A549 (cell line): ENCODE measurements at regions not wholly inside any gene's neighbourhood (a gene's known extent, or its start where the extent isn't known, plus 50 kb on each side); places are given as distances from the start of the nearest gene placed in this dataset.
A peak's percentile ranks its signal among the peaks of the same experiment; 100 is the strongest.

Source experiments
- ATAC-seq, 2 experiments: fragments of 200-7000 bp in 1 of 2; fragments of >200 bp in 1 of 2; cut with Nextera tagmentation in 1 of 2; cut with Tn5 transposase in 1 of 2; 3 replicates each; pipeline versions ENCODE4 v1.8.0 to v1.9.1; 2018 to 2020; ENCODE audit warnings: mild to moderate bottlenecking in 1 of 2, moderate library complexity in 1 of 2
- CTCF ChIA-PET: fragments of 300-600 bp; sonication (Branson Sonifier 250); formaldehyde crosslinking; extraction: SDS; loops from one replicate; lab custom pipeline; 2021; ENCODE audit warnings: antibody characterized with exemption, inconsistent platforms; lab: Yijun Ruan, JAX
- POLR2A ChIA-PET: fragments of 350-600 bp; formaldehyde crosslinking; extraction: SDS; loops from one replicate; lab custom pipeline; 2021; ENCODE audit warnings: antibody characterized with exemption, inconsistent platforms; lab: Yijun Ruan, JAX
- DNase-seq, 2 experiments: peaks; one replicate each; pipeline versions ENCODE4 v3.0.0 to v3.0.0-alpha.2; 2011 to 2016; ENCODE audit warnings: low read depth in 1 of 2, low spot score in 1 of 2
- FAIRE-seq: peaks from 2 replicates; lab custom pipeline; 2011; peaks lifted over from hg19 to GRCh38; lab: Jason Lieb, UNC
- H3K27ac ChIP-seq, 2 experiments: fragments of >200 bp; sonication (Bioruptor Twin); formaldehyde crosslinking; 3 replicates each; pipeline ENCODE4 v1.5.1; 2016 to 2017
- H3K4me1 ChIP-seq: fragments of >200 bp; sonication (Bioruptor Twin); formaldehyde crosslinking; 3 replicates; pipeline ENCODE4 v1.6.1; 2016
- H3K4me2 ChIP-seq: fragments of >200 bp; sonication (Bioruptor Twin); formaldehyde crosslinking; 3 replicates; pipeline ENCODE4 v1.6.1; 2016
- H3K4me3 ChIP-seq: fragments of >200 bp; sonication (Bioruptor Twin); formaldehyde crosslinking; 3 replicates; pipeline ENCODE4 v1.5.1; 2016
- H3K9me3 ChIP-seq: fragments of >200 bp; sonication (Bioruptor Twin); formaldehyde crosslinking; 3 replicates; pipeline ENCODE4 v1.6.1; 2016
- BHLHE40 ChIP-seq: IDR thresholded peaks from 2 replicates; pipeline ENCODE4 v1.6.1; 2012; ENCODE audit warnings: low read depth, low read length, inconsistent platforms
- CBX2 ChIP-seq: fragments of 200-600 bp; sonication (generic); IDR thresholded peaks from 2 replicates; pipeline ENCODE4 v1.6.1; 2016; ENCODE audit warnings: low read depth, mild to moderate bottlenecking, borderline replicate concordance
- CBX8 ChIP-seq: fragments of 200-600 bp; sonication (generic); IDR thresholded peaks from 2 replicates; pipeline ENCODE4 v1.6.1; 2016
- CEBPB ChIP-seq, 2 experiments: fragments of >200 bp in 1 of 2; sonication (Bioruptor Twin) in 1 of 2; formaldehyde crosslinking in 1 of 2; IDR thresholded peaks; 2 replicates each; pipeline ENCODE4 v1.6.1; 2012 to 2016
- CHD2 ChIP-seq: fragments of 150-350 bp; IDR thresholded peaks from 2 replicates; pipeline ENCODE4 v1.6.1; 2014; ENCODE audit warnings: low read length; ENCODE audit not compliant: partially characterized antibody
- E2F6 ChIP-seq: IDR thresholded peaks from 2 replicates; pipeline ENCODE4 v1.6.1; 2012; ENCODE audit warnings: low read depth, borderline replicate concordance
- EP300 ChIP-seq, 2 experiments: fragments of >200 bp; sonication (Bioruptor Twin); formaldehyde crosslinking; IDR thresholded peaks; 2 replicates in 1 of 2; 3 replicates in 1 of 2; pipeline ENCODE4 v1.6.1; 2016 to 2017
- FOSB ChIP-seq: fragments of 250-450 bp; sonication (Bioruptor Pico); IDR thresholded peaks from 2 replicates; pipeline ENCODE4 v1.5.0; 2020; ENCODE audit warnings: mild to moderate bottlenecking, moderate library complexity
- FOXS1 ChIP-seq: fragments of 250-450 bp; sonication (Bioruptor Pico); IDR thresholded peaks from 2 replicates; pipeline ENCODE4 v1.5.0; 2020; ENCODE audit warnings: mild to moderate bottlenecking, moderate library complexity
- GATA3 ChIP-seq: IDR thresholded peaks from 2 replicates; pipeline ENCODE4 v1.6.1; 2012; ENCODE audit warnings: borderline replicate concordance
- HES2 ChIP-seq: fragments of >200 bp; sonication (Bioruptor Twin); formaldehyde crosslinking; IDR thresholded peaks from 2 replicates; pipeline ENCODE4 v1.6.1; 2016
- HEYL ChIP-seq: fragments of 250-450 bp; sonication (Bioruptor Pico); IDR thresholded peaks from 2 replicates; pipeline ENCODE4 v1.8.0; 2021; ENCODE audit warnings: mild to moderate bottlenecking, moderate library complexity
- HMGXB4 ChIP-seq: fragments of 250-450 bp; sonication (Bioruptor Pico); IDR thresholded peaks from 2 replicates; pipeline ENCODE4 v1.5.0; 2021; ENCODE audit warnings: mild to moderate bottlenecking, moderate library complexity, borderline replicate concordance
- HOXA7 ChIP-seq: fragments of 250-450 bp; sonication (Bioruptor Pico); IDR thresholded peaks from 2 replicates; pipeline ENCODE4 v1.5.0; 2020; ENCODE audit warnings: mild to moderate bottlenecking, moderate library complexity
- HOXB13 ChIP-seq: fragments of 250-450 bp; sonication (Bioruptor Pico); IDR thresholded peaks from 2 replicates; pipeline ENCODE4 v1.5.0; 2020; ENCODE audit warnings: low read depth, mild to moderate bottlenecking, moderate library complexity
- JUNB ChIP-seq: fragments of >200 bp; sonication (Bioruptor Twin); formaldehyde crosslinking; IDR thresholded peaks from 2 replicates; pipeline ENCODE4 v1.6.1; 2016
- MAFK ChIP-seq: fragments of 450-650 bp; IDR thresholded peaks from 2 replicates; pipeline ENCODE4 v1.6.1; 2014; ENCODE audit not compliant: partially characterized antibody
- MAZ ChIP-seq: fragments of 150-350 bp; IDR thresholded peaks from 2 replicates; pipeline ENCODE4 v1.6.1; 2014; ENCODE audit warnings: antibody characterized with exemption, low read depth, low read length, borderline replicate concordance
- MYC ChIP-seq: IDR thresholded peaks from 2 replicates; pipeline ENCODE4 v1.6.1; 2012; ENCODE audit warnings: mild to moderate bottlenecking, inconsistent platforms, low read length, improper control_type of control experiment, borderline replicate concordance
- NR3C1 ChIP-seq: fragments of >200 bp; sonication (Bioruptor Twin); formaldehyde crosslinking; IDR thresholded peaks from 3 replicates; pipeline ENCODE4 v1.6.1; 2017
- PBX3 ChIP-seq: IDR thresholded peaks from 2 replicates; pipeline ENCODE4 v1.6.1; 2012
- RAD21 ChIP-seq, 2 experiments: fragments of >200 bp in 1 of 2; sonication (Bioruptor Twin) in 1 of 2; formaldehyde crosslinking in 1 of 2; IDR thresholded peaks in 1 of 2; conservative IDR thresholded peaks in 1 of 2; 2 replicates in 1 of 2; 3 replicates in 1 of 2; pipeline ENCODE4 v1.6.1; 2012 to 2018; ENCODE audit warnings: inconsistent platforms in 1 of 2
- RARB ChIP-seq: fragments of 250-450 bp; sonication (Bioruptor Pico); IDR thresholded peaks from 2 replicates; pipeline ENCODE4 v1.8.0; 2021; ENCODE audit warnings: mild to moderate bottlenecking, moderate library complexity
- RFX5 ChIP-seq: fragments of 450-650 bp; IDR thresholded peaks from 2 replicates; pipeline ENCODE4 v1.7.1; 2014; ENCODE audit warnings: antibody characterized with exemption, mild to moderate bottlenecking, moderate library complexity
- RNF2 ChIP-seq: fragments of 200-600 bp; sonication (generic); IDR thresholded peaks from 2 replicates; pipeline ENCODE4 v1.6.1; 2016; ENCODE audit warnings: low read depth, mild to moderate bottlenecking, antibody characterized with exemption, moderate library complexity, borderline replicate concordance
- TFCP2L1 ChIP-seq: fragments of 250-450 bp; sonication (Bioruptor Pico); IDR thresholded peaks from 2 replicates; pipeline ENCODE4 v1.5.0; 2021; ENCODE audit warnings: mild to moderate bottlenecking
- ZFP36 ChIP-seq: fragments of 450-650 bp; IDR thresholded peaks from 2 replicates; pipeline ENCODE4 v1.6.1; 2014; ENCODE audit warnings: borderline replicate concordance; ENCODE audit not compliant: partially characterized antibody
- WGBS: methylation state at CpG from one replicate; pipeline ENCODE4 v1.1.6; 2017; ENCODE audit errors: missing lambda C conversion rate; 5-methylcytosine and 5-hydroxymethylcytosine counted together
- TF ChIP-seq, protein P1 (sequence below): fragments of 450-650 bp; IDR thresholded peaks from 2 replicates; pipeline ENCODE4 v1.6.1; 2014; ENCODE audit warnings: antibody characterized with exemption
- TF ChIP-seq, protein P2 (sequence below): IDR thresholded peaks from 2 replicates; pipeline ENCODE4 v1.6.1; 2012

DNA sequence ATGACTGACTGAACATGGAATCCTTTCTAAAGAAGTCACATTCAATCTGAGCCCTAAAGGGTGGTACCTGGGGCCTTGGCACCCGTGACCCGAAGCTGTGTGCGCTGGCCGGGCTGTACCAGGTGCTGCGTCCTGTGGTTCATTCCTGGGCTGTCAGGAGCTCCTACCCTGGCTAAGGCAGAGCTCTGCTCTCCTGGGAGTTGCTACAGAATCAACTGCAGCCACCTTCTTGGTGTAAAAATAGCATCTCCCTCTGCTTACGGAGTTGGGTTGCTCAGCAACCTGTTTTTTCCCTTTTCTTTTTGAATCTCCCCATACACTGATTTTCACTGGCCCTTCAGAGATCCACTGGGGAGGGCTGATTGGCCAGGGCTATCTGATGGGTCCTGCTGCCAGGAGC lies 236.6 kb upstream of the PDE10A start:
- no peak for FAIRE-seq
- Histone ChIP-seq H3K4me2 (no peak overlapping the region), H3K4me1 (peaks cover 6% of the 10 kb centered on the region; the same call in 1 of the 3 replicates), H3K9me3 (no peaks in the 10 kb centered on the region), H3K27ac (no peak overlapping the region), H3K4me3 (no peak overlapping the region)
- TF ChIP-seq TFCP2L1 (CRISPR knock-in tag) (no peak), NR3C1 (no peak), MAFK (no peak), HES2 (no peak), FOXS1 (no peak), HOXA7 (CRISPR knock-in tag) (no peak), BHLHE40 (no peak), HOXB13 (CRISPR knock-in tag) (no peak), JUNB (no peak), CBX2 (no peak), FOSB (no peak), RNF2 (no peak), RAD21 (conservative IDR thresholded peaks at IDR 0.05 in 1 of 2, IDR thresholded peaks at IDR 0.05 in 1 of 2) (no peak), MAZ (no peak), MYC (no peak), RARB (CRISPR knock-in tag) (no peak), GATA3 (no peak)
- TF ChIP-seq, protein P1, sequence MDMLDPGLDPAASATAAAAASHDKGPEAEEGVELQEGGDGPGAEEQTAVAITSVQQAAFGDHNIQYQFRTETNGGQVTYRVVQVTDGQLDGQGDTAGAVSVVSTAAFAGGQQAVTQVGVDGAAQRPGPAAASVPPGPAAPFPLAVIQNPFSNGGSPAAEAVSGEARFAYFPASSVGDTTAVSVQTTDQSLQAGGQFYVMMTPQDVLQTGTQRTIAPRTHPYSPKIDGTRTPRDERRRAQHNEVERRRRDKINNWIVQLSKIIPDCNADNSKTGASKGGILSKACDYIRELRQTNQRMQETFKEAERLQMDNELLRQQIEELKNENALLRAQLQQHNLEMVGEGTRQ = no peak
- 100% methylated on average over 2 of the region's 6 CpGs for WGBS
- DNase-seq = no peak
- ChIA-PET CTCF (no interaction called here), POLR2A (no interaction called here)
- no peak for ATAC-seq

DNA sequence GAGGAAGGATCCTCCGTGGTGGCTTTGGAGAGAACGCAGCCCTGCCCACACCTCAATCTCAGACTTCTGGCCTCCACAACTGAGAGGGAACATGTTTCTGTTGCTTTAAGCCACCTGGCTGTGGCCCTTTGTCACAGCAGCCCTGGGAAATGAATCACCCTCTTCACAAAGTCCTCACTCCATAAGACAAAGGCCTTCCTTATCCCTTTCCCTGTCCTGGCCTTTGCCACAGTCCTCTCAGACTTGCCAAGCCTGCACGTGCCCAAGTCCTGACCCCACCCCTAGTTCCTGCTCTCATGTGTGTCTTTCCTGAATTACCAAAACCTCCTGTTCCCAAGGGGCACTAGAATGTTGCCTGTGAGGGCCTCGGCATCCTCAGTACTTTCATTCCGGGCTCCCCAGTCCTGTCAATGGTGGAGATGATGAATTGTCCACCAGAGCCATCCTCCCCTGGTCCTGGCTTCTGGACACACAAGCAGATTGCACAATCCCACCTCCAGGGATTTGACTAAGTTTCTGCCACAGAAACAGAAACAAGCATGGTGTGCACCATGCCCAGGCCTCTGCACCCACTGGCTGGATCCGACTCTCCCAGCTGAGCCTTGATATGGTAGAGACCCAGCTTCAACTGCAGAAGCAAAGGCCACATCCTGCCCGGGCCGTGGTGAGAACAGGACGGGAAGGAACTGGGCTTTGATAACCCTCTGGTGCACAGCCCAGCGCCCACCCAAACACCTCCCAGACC lies 232.6 kb upstream of the PDE10A start:
- peak; percentile 48 to 55; a peak in 4 of 6 replicates for ATAC-seq
- peaks cover 6% of the 10 kb centered on the region; the same call in 1 of the 3 replicates for H3K4me1 ChIP-seq
- H3K27ac ChIP-seq = peak overlapping the region in 1 of 2 experiments; percentile 4; a peak in 1 of 6 replicates
- H3K4me3 ChIP-seq = no peak overlapping the region
- 87% methylated on average over 7 of the region's 10 CpGs for whole genome bisulfite sequencing
- no peak for FAIRE-seq
- no peaks in the 10 kb centered on the region for H3K9me3 ChIP-seq
- TF ChIP-seq HMGXB4 (no peak), CEBPB (IDR thresholded peaks at IDR 0.05) (peak; percentile 50 to 71; a peak in 2 of 4 replicates)
- CTCF ChIA-PET = interaction anchor here (1.5 to 2.0 kb wide), 2 partner anchors 10 kb away, joined by 4 to 9 read pairs; no protein-coding TSS in a partner anchor
- DNase-seq = peak in 1 of 2 experiments; percentile 43
- POLR2A ChIA-PET = no interaction called here
- no peak overlapping the region for H3K4me2 ChIP-seq

DNA sequence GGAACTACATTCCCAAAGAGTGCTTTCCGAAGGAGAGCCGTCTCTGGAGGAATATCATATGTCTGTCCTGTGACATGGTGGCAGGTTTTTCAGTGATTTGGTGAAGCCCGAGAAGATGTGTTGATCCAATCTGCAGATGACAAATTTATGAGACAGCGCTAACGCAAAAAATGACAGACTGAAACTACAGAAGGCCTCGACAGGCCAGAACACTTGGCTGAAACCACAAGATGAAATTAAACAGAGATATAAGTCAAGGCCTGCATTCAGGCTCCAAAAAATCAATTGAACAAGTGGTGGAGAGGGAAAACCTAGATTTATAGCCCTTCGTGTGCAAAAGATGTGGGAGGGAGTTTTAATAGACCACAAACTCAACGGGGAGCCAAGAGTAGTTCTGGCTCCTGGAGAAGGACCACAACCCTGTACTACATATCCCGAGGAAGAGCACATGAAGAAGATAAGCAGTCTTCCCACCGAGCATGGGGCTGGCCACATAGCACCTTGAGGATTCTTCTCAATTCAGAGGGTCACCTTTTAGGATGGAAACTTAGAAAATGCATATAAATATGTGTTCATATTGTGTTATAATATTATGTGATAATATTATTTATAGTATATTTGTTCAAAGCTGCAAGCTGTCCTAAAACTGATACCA lies 231.3 kb upstream of the PDE10A start:
- H3K9me3 ChIP-seq = no peaks in the 10 kb centered on the region
- whole genome bisulfite sequencing = 93% methylated on average over 10 of the region's 10 CpGs
- FAIRE-seq (no peak), ATAC-seq (no peak), DNase-seq (no peak)
- no peak overlapping the region for H3K4me3 ChIP-seq
- H3K4me2 ChIP-seq = no peak overlapping the region
- POLR2A ChIA-PET = interaction anchor here (0.6 kb wide), 1 partner anchor 15 kb away, joined by 3 read pairs; no protein-coding TSS in a partner anchor
- H3K27ac ChIP-seq = no peak overlapping the region
- peaks cover 6% of the 10 kb centered on the region; the same call in 1 of the 3 replicates for H3K4me1 ChIP-seq
- CTCF ChIA-PET = interaction anchor here (0.6 to 1.5 kb wide), 2 partner anchors 9 to 22 kb away, joined by 3 to 4 read pairs; no protein-coding TSS in a partner anchor
- TF ChIP-seq, protein P1 = no peak
- TF ChIP-seq EP300 (IDR thresholded peaks at IDR 0.05) (no peak), PBX3 (no peak), E2F6 (no peak), HEYL (CRISPR knock-in tag) (no peak), CHD2 (no peak), ZFP36 (no peak), RFX5 (no peak), CBX2 (no peak), CBX8 (no peak)
- TF ChIP-seq, protein P2, sequence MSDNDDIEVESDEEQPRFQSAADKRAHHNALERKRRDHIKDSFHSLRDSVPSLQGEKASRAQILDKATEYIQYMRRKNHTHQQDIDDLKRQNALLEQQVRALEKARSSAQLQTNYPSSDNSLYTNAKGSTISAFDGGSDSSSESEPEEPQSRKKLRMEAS = no peak
